HL-60 (cell line): ENCODE measurements at regions not wholly inside any gene's neighbourhood (a gene's known extent, or its start where the extent isn't known, plus 50 kb on each side); places are given as distances from the start of the nearest gene placed in this dataset.

Experiments used
- DNase-seq, 2 experiments: peaks; one replicate each; pipeline ENCODE4 v3.0.0-alpha.2; 2010 to 2020; ENCODE audit warnings: low read depth in 1 of 2, low spot score in 1 of 2
- H3K27ac ChIP-seq: fragments of 250-450 bp; sonication (Bioruptor Pico); replicated peaks from 2 replicates; pipeline ENCODE4 v1.5.1; 2020; ENCODE audit warnings: mild to moderate bottlenecking, moderate library complexity
- H3K27me3 ChIP-seq: fragments of 250-450 bp; sonication (Bioruptor Pico); 2 replicates; pipeline ENCODE4 v1.5.1; 2021; ENCODE audit warnings: mild to moderate bottlenecking, moderate library complexity; ENCODE audit not compliant: insufficient read depth, poor library complexity, severe bottlenecking
- H3K4me3 ChIP-seq: replicated peaks from 2 replicates; pipeline ENCODE4 v1.5.1; 2011; ENCODE audit warnings: mild to moderate bottlenecking, control low read depth, low read length; ENCODE audit not compliant: insufficient read depth
- CTCF ChIP-seq: IDR thresholded peaks from one replicate; pipeline ENCODE4 v1.5.1; 2011; ENCODE audit warnings: low read length, control low read depth, inconsistent platforms; ENCODE audit not compliant: insufficient read depth
- GABPA ChIP-seq: IDR thresholded peaks from 2 replicates; pipeline ENCODE4 v1.6.1; 2012; ENCODE audit warnings: low read depth
- POLR2AphosphoS5 ChIP-seq: IDR thresholded peaks from 2 replicates; pipeline ENCODE4 v1.6.1; 2012; ENCODE audit warnings: low read depth
- REST ChIP-seq: IDR thresholded peaks from 2 replicates; pipeline ENCODE4 v1.6.1; 2012; ENCODE audit warnings: low read depth; ENCODE audit not compliant: insufficient replicate concordance
- SPI1 ChIP-seq: IDR thresholded peaks from 2 replicates; pipeline ENCODE4 v1.6.1; 2012; ENCODE audit warnings: low read depth, mild to moderate bottlenecking, borderline replicate concordance

DNA sequence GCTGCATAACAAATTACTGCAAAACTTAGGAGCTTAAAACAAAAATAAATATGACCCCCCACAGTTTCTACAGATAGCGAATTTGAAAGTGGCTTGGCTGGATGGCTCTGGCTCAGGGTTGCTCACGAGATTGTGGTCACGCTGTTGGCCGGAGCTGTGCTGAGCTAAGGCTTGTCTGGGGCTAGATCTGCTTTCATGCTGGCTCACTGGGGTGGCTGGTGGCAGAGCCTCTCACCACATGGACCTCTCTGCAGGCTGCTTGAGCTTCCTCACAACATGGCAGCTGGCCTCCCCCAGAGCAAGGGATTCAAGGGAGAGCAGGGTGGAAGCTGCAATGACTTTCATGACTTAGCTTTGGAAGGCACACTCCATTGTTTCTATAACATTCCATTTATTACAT, 354.1 kb downstream of the SHQ1 start:
- TF ChIP-seq SPI1 (no peak), GABPA (no peak), REST (no peak), CTCF (no peak), POLR2AphosphoS5 (no peak)
- H3K4me3 ChIP-seq: no peak overlapping the region
- no peak overlapping the region for H3K27ac ChIP-seq
- DNase-seq: no peak
- H3K27me3 ChIP-seq: no peaks in the 10 kb centered on the region

DNA sequence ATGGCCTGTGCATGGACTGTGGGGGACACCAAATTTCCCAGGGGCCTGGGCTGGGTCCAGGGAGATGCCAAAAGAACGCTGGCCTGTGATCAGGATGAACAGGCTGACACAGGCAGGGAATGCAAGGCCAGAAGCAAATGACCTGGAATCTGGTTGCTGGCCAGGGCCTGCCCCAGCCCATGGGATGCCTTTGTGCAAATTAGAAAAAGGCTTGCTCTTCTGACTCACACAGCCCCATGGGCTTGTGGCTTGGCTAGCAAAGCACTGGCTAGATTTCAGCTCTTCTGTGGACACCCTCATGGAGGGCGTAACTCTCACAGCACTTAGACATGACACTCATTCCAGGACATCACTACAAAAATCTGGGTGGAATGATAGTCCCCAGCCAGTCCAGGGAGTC, 356.0 kb downstream of the SHQ1 start:
- DNase-seq: no peak
- Histone ChIP-seq H3K4me3 (no peak overlapping the region), H3K27ac (no peak overlapping the region), H3K27me3 (no peaks in the 10 kb centered on the region)
- TF ChIP-seq POLR2AphosphoS5: no peak
- TF ChIP-seq REST: no peak
- no peak for TF ChIP-seq GABPA
- no peak for TF ChIP-seq SPI1
- TF ChIP-seq CTCF: no peak

DNA sequence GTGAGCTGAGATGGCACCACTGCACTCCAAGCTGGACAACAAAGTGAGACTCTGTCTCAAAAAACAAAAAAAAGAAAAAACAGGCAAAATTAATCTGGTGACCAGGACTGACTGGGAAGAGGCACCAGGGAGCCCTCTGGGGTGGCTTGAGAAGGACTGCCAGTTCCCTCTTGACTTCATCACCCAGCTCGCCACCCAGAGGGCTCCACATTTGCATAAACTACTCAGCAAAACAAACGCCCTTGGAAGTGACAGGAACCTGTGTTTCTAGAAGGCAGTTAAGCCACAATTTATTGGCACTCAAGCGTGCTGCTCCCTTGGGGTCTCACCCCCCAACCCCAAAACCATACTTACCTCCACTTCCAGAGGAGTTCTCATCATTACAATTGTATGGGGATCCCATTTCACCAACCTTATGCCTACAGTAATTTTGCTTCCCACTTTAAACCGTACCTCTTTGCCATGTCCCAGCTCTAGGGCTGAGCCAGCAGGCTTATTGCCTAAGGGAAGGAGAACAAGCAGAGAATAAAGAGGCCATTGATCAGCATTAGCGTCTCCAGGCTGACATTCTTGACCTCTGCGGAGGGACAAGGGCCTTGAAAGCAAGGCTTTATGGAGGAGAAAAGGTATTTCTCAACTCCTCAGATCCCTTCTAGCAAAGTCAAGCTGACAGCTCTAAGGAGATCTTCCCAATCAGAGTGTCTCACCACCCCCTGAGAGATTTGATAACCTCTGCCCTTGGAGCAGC, 357.4 kb downstream of the SHQ1 start:
- DNase-seq: peak in 1 of 2 experiments; percentile 46
- no peak overlapping the region for H3K27ac ChIP-seq
- TF ChIP-seq GABPA: no peak
- TF ChIP-seq CTCF: no peak
- no peak for TF ChIP-seq SPI1
- TF ChIP-seq POLR2AphosphoS5: no peak
- no peak for TF ChIP-seq REST
- H3K4me3 ChIP-seq: no peak overlapping the region
- no peaks in the 10 kb centered on the region for H3K27me3 ChIP-seq
